HG02938 (cell line): ENCODE measurements at regions not wholly inside any gene's neighbourhood (a gene's known extent, or its start where the extent isn't known, plus 50 kb on each side); places are given as distances from the start of the nearest gene placed in this dataset.
A peak's percentile ranks its signal among the peaks of the same experiment; 100 is the strongest.

Experiments
- ATAC-seq: cut with Tn5 transposase; IDR thresholded peaks from one replicate; pipeline ENCODE4 v1.9.1; 2021; ENCODE audit warnings: mild to moderate bottlenecking, moderate library complexity; ENCODE audit not compliant: unreplicated experiment

GRCh38 chr1:235027076-235027861 lies 101.4 kb downstream of the TOMM20 start:
- ATAC-seq = no peak

- no peak for ATAC-seq
These were observed 103.1 kb downstream of the TOMM20 start for GRCh38 chr1:235025422-235025984.

- no peak for ATAC-seq
These were observed 103.8 kb downstream of the TOMM20 start for GRCh38 chr1:235024711-235025421.

- no peak for ATAC-seq
These were observed 104.8 kb downstream of the TOMM20 start for GRCh38 chr1:235023711-235024439.

GRCh38 chr1:235022981-235023710 lies 105.5 kb downstream of the TOMM20 start:
- ATAC-seq = no peak

GRCh38 chr1:235022341-235022980 lies 106.2 kb downstream of the TOMM20 start:
- ATAC-seq = no peak

GRCh38 chr1:235021815-235022214 lies 106.8 kb downstream of the TOMM20 start:
- no peak for ATAC-seq

- ATAC-seq = no peak
These were observed 107.3 kb downstream of the TOMM20 start for GRCh38 chr1:235021321-235021720.

- ATAC-seq = no peak
These were observed 108.7 kb downstream of the TOMM20 start for GRCh38 chr1:235019961-235020360.

GRCh38 chr1:235019471-235019870 lies 109.2 kb downstream of the TOMM20 start:
- no peak for ATAC-seq

- ATAC-seq = no peak
These were observed 109.8 kb downstream of the TOMM20 start for GRCh38 chr1:235018720-235019444.

GRCh38 chr1:235018161-235018560 lies 110.5 kb downstream of the TOMM20 start:
- no peak for ATAC-seq

GRCh38 chr1:235017719-235018118 lies 110.9 kb downstream of the TOMM20 start:
- ATAC-seq = no peak

- ATAC-seq = no peak
These were observed 111.4 kb downstream of the TOMM20 start for GRCh38 chr1:235017191-235017590.

- ATAC-seq = peak; percentile 31
These were observed 113.2 kb downstream of the TOMM20 start for GRCh38 chr1:235015291-235015985.

- ATAC-seq = no peak
These were observed 113.9 kb downstream of the TOMM20 start for GRCh38 chr1:235014756-235015155.

- ATAC-seq = no peak
These were observed 115.1 kb downstream of the TOMM20 start for GRCh38 chr1:235013512-235013911.

- ATAC-seq = no peak
These were observed 116.0 kb downstream of the TOMM20 start for GRCh38 chr1:235012436-235013210.
